ENCODE measurements at regions not wholly inside any gene's neighbourhood (a gene's known extent, or its start where the extent isn't known, plus 50 kb on each side); places are given as distances from the start of the nearest gene placed in this dataset.
"Not testable (repeated sequence)": the region's sequence is repeated elsewhere in the genome, so short reads cannot be mapped to it uniquely, and the experiment has no call there.

DNA sequence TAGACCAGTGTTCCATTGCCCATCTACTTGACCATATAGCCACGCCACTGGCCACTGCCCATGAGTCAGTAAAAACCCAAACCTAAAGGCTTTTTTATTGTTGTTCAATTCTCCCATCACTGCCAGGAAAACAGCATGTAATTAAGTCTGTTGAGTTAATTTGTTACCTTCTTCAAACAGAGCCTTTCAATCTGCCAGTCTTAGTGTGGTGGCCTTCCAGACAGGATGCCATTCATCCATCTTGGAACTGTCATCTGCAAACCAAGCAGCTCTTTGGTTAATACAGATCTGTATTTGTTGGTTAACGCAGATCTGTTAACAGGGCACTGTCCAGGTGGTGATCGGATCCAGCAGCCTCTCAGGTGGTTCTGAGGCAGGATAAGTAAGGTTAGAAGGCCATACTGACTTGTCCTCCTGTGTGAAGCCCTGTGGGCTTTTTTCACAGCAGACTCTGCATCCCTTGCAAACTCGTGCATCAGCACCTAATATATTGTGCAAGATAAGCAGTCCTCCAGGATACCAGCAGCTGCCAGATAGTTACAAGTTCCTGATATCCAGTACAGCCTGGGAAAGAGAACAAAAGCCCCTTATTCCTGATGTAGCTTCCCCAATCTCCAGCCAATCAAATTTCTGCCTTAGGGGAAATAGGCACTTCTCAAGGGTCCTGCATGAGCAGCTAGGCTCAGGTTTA lies 59.1 kb upstream of the DHRS4 start:
- DNase-seq (ENCODE audit: extremely low spot score, insufficient read length, low read depth) (no peak), FAIRE-seq (no peak)

- DNase-seq (ENCODE audit: extremely low spot score, insufficient read length, low read depth) (no peak), FAIRE-seq (no peak)
These were observed 58.5 kb upstream of the DHRS4 start for GRCh38 chr14:23895053-23895419.

- DNase-seq (ENCODE audit: extremely low spot score, insufficient read length, low read depth): no peak
- no peak for FAIRE-seq
These were observed 58.1 kb upstream of the DHRS4 start for GRCh38 chr14:23895480-23895879.

DNA sequence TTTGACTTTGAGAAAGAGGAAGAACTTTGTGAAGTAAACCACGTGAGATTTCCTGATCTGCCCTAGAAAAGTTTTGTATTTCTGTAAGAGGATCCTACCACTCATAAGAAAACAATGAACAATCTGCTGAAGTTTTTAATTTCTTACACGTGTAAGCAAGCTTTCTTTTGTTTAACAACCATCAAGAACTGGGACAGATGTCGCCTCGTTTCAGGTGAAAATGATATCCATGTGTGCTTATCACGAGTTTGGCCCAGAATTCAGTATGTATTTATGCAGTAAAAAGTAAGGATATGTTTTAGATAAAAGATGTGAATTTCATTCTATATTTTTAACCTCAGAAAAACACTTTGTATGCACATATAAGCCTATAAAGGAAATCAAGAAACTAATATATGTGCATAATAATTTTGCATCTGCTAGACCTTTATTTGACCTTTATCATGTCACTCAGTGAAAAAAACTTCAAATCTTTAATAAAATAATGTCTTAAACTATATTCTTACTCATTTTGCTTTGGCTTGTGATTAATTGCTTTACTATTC lies 56.9 kb upstream of the DHRS4 start:
- FAIRE-seq (no peak), DNase-seq (ENCODE audit: extremely low spot score, insufficient read length, low read depth) (no peak)

DNA sequence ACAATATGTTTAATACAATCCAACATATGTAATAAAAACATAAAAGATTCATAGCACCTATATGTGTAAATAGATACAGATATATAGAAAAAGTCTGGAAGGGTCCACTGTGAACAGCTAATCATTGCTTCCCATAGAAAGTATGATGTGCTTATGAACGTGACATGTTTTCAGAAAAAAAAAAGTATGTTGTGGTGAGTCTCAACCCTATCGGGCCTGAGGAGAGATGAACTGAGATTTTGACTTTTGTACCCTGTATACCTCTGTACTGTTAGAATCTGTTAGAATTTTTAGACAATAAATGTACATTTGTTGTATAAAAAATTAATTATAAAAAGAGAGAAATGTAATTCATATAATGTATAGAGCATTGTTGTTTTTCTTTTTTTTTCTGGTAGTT lies 56.3 kb upstream of the DHRS4 start:
- DNase-seq (ENCODE audit: extremely low spot score, insufficient read length, low read depth); FAIRE-seq: not testable (repeated sequence)

- DNase-seq (ENCODE audit: extremely low spot score, insufficient read length, low read depth); FAIRE-seq: not testable (repeated sequence)
These were observed 55.2 kb upstream of the DHRS4 start for GRCh38 chr14:23898359-23898758.

- DNase-seq (ENCODE audit: extremely low spot score, insufficient read length, low read depth) (no peak), FAIRE-seq (no peak)
These were observed 53.8 kb upstream of the DHRS4 start for GRCh38 chr14:23899788-23900187.

DNA sequence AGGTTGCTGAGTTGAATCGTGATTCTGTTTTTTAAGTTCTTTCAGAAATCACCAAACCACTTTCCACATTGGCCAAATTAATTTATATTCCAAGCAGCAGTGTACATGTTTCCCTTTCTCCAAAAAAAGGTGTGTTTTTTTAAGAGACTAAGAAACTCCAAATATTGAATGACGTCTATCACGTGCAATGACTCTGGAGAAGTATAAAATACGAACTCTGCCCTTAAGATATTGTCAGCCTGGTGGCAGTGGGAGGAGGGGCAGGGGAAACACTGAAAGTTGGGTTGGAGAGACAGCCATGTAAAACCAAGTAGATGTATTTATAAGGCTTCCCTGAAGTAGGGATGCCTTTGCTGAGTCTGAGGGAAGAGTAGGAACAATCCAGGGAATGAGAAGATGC lies 50.1 kb upstream of the DHRS4 start:
- FAIRE-seq: no peak
- DNase-seq (ENCODE audit: extremely low spot score, insufficient read length, low read depth): no peak
